ENCODE measurements at regions not wholly inside any gene's neighbourhood (a gene's known extent, or its start where the extent isn't known, plus 50 kb on each side); places are given as distances from the start of the nearest gene placed in this dataset.

DNA sequence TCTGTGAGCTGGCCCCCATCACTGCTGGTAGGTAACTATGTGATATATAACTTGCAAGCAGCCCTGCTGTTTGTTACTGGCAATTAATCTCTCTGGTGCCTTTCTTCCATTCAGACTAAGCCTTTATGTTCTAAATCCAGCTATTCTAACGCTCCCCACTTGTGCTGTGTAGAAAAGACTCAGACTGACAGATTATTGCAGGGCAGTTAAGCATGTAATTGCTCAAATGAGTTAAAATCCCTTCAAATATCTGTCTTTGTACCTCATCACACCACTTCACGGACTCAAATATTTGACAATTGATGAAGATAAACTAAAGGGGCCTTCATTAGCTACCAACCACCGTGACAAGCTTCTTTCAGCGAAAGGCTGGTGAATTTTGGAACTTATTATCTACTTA, 416.2 kb downstream of the NR2F2 start:
- no peak for DNase-seq

DNA sequence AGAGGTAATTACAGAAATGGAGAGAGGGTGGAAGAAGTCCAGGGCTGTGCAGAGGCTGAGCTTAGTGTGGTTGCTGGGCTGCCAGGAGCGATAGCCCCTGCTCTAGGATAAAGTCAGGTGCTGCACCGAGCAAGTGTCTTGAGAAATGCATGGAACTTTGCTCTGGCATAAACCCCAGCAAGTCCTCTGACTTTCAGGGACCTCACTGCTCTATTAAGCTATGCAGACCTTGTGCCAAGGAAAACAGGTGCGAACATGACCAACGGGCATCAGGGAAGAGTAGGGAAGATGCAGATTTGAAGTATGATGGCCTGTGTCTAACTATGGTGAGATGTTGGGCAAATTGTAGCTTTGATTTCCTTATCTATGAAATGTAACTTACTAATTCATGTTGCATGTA, 416.8 kb downstream of the NR2F2 start:
- no peak for DNase-seq

DNA sequence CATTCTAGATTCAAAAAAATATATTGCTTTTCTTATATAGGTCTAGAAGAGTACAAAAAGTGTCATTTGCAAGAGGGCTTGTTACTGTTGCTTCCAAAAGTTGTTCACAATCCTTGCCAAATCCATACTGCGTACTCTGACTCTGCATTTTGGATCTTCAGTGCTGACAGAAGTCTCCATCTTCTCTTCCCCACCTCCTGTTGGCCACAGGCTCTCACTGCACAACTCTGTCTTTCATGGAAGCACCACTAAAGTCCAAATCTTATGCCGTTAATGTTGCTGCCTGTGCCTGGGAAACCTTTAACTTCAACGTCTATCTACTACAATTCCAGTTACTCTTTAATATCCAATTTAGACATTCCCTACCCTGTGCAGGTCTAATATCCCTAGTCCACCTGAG, 419.9 kb downstream of the NR2F2 start:
- DNase-seq = no peak

DNA sequence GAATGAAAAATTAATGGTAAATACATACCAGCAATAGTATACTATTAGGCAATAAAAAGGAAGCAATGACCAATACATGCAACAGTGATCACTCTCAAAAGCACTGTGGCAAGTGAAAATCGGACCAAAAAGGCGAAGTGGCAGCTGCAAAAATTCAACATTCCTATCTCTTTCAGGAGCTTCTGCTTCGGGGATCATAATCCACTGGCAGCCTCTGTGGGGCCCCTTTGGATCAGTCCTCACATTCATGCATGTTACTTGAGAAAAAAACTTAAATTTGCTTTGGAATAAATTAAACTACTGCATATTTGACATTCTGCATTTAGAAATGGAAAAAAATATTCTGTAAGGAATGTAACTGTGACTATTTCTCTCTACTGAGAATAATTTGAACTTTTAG, 425.6 kb downstream of the NR2F2 start:
- DNase-seq = no peak

DNA sequence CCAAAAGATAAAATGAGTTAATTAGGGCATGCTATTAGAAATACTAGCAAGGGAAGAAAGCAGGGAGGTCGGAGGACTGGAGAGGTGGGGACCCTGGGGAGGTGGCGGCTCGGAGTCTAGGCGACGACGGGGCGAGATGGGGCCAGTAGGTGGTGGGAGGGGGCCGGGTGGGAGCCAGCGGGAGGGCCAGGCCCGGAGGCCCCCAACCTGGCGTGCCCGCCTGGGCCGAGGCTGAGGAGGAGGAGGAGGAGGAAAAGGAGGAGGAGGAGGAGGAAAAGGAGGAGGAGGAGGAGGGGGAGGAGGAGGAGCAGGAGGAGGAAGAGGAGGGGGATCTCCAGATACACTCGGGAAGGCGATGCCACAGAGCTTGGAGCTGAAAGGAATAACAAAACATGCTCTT, 426.2 kb downstream of the NR2F2 start:
- no peak for DNase-seq

DNA sequence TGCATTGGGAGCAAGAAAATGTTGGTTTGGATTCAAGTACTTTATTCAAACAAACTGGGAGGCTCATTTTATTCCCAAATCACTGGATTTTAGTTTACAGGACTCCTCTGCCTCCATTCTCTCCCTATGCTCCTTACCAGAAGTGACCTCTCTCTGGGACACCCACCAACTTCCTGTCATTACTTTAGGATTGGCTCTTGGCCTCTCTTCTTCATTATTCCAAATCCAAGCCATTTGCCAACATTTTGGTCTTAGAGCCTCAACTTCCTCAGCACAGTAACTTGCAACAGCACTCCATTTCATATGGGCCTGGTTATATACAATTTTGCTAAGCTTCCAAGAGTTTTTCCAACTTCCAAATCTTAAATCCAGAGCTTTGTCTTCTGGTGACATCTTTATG, 432.1 kb downstream of the NR2F2 start:
- no peak for DNase-seq

DNA sequence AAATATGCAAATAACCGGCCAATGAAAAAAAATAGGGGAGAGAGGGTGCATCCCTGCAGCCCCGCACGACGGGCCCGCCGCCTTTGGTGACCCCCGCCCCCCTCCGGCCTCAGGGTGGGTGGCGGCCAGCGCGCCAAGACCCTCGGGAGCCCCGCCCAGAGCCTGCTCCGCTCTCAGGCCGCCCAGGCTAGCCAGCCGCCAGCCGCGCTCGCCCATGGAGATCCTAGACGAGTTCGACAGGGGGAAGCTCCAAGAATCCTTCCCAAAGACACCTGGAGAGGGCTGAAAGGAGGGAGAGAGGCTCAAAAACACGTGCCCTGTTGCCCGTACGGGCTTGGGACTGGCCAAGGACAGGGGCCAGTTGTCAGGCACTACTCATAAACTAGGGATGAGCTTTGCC, 434.0 kb downstream of the NR2F2 start:
- DNase-seq = no peak

DNA sequence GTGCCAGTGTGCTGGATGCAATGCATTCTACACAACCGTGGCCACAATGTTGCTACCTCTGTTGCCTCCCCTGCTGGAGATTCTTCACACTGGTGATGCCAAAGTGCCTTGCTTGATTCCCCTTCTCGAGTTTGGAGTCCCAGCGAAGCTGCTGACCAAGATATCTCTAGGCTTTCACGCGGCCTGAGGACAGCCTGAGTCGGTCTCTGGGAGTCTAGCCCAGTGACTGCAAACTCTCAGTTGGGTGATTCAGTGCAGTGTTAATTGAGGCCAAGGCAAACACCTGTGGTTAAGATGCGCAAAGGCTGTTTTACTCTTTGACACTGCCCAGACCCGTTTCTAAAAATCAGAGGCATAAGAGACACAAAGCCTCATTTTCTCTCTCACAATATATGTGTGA, 434.4 kb downstream of the NR2F2 start:
- no peak for DNase-seq

DNA sequence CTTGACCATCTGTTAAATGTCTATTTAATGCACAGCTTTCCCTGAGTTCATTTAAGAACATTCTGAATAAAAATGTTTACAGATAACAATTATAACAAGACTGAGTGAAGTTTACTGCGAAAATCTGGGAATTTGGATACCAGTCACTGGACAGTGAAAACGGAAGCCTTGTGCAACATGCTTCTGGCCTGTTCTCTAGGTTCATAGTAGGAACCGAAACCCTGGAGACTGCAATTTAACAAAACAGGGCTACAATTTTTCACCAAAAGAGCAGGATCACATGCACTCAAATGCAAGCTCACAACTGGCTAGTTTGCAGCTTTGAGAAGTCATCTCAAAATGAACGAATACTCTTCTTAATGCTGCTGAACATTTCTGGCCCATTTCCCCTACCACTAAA, 435.9 kb downstream of the NR2F2 start:
- DNase-seq = no peak

DNA sequence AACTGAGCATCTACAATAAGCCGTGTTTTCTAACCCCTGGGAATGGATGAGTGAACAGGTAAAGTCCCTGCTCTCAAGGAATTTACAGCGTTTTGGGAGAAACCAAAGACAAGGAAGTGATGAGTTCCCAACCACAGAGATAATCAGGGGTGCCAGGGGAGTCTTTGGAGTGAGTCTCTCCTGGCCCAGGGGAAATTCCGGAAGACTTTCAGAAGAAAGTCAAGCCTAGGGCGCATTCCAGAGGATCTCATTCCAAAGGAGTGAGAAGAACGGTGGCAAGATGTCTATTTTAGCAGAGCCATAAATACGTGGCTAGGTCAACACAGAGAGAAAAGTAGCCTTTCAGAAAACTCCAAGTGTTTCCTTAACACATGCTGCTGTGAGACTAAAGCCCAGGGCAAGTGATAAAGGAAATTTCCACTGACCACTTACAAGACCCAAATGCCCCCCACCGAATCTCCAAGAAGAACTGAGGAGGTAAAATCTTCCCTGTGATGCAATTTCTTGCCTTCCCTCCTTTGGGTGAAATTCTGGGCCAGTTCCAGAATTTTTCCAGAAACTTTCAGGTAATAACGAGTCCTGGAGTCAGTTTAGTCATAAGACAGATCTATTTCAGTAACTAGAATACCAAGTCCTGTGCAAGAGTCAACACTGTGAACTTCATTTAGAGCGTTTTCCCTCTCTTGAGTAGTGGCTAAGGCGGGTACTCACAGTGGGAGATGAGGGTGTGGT, 437.4 kb downstream of the NR2F2 start:
- DNase-seq = no peak

DNA sequence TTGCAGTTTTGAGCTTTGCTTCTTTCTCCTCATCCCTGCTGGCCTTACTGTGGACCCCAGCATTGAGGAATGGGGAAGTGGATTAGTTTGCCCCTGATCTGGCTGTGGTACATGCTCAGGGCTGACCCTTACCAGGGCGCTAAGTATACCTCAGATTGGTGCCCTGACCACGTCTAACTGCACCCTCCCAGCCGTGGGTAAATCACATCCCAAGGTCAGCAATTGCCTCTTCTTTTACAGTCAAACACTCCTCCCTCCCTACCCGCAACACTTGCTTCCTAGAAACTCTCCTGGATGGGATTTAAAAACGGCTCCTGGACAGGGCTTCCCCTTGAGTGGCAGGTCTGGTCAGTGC, 437.9 kb downstream of the NR2F2 start:
- DNase-seq = no peak

DNA sequence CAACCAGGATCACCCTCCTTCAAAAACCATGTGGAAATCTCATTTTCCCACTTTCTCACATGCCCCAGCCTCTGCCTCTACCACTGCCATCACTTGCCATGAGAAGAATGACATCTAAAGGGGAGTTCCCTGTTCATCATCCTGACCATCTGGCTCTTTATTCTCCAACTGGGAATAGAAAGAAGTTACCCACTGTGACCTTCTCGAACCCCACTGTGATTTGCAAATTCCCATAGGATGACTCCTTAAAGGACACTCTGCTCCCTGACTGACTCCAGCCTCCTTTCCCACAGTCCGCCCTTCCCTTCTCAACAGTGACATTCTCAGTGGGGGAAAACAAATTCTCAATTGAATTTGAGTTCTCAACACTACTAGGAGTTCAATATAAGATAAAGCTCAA, 440.5 kb downstream of the NR2F2 start:
- no peak for DNase-seq

DNA sequence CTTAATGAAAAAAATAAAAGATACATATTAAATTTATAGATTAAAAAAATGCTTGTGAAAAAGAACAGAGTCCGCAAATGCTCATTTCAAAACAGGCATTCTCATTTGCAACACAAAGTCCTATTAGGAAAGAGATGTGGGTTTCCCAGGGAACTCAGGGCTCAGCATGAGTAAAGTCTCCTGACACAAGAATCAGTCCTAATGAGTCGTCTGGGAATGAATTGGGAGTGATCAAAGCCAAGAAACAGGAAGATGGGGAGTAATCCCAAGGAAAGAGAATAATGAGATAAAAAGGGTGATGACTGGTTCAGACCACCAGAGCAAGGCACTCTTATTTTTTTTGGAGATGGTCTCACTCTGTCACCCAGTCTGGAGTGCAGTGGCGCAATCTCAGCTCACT, 443.7 kb downstream of the NR2F2 start:
- DNase-seq = no peak

DNA sequence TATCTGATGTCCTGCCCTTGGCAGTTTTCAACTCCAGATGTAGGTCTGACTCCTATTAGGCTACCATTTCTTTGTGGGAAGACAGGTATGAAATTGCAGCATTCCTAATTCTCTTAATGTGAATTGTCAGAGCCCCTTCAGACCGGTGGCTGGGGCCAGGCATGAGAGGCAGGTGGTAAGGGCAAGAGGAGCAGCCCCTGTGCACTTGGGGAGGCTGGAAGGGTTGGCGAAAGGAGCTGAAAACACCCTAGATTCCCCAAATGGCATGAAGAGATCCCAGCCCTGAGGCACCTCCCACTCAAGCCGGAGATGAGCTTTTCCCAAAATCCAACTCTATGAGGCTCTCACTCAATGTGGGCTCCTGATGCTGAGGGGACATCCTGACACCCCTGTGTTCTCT, 453.2 kb downstream of the NR2F2 start:
- DNase-seq = no peak

DNA sequence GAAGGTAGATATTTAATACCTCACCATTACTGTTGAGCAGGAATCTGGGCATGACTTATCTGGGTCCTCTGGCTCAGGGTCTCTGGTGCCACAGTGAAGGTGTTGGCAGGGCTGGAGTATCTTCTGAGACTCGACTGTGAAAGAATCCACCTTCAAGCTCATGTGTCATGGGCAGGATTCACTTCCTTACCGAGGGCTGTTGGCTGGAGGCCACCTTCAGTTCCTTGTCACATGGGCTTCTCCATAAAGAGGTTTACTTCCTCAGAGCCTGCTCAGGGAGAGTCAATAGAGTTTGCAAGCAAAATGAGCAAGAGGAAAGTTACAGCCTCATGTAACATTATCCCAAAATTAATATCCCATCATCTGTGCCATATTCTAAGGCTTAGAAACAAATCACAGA, 459.5 kb downstream of the NR2F2 start:
- DNase-seq = no peak

DNA sequence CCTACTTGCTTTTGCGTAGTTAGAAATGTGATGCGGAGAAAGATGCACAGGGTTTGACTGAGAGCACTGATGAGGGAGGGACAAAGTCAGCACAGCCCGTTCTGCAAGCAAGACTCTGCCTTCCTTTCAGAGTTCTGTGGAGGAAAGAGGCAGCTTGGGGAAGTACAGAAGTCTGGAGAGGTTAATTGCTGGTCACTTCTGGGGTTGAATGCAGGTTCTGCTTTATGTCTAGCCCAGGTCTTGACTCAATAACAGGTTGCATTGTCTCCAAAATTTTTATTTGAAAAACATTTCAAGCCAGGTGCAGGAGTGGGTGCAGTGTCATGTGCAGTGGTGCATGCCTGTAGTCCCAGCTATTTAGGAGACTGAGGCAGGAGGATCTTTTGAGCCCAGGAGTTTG, 461.7 kb downstream of the NR2F2 start:
- no peak for DNase-seq

DNA sequence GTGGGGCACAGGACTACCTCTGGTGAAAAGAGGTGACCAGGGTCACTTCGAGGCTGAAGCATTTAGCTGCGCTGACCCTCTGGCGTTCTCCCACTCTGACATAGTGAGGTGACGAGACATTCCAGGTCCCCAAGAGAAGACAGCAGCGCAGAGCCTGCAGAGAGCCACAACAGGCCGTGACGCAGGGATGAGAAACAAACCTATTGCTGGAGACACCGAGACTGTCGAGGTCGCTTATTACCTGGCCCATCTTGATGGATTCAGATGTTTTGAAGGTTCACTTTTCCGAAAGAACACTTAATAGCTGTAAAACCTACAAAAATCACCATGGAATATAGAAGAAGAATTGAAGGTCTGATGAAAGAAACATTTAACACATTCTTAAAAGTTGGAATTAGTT, 466.3 kb downstream of the NR2F2 start:
- no peak for DNase-seq

DNA sequence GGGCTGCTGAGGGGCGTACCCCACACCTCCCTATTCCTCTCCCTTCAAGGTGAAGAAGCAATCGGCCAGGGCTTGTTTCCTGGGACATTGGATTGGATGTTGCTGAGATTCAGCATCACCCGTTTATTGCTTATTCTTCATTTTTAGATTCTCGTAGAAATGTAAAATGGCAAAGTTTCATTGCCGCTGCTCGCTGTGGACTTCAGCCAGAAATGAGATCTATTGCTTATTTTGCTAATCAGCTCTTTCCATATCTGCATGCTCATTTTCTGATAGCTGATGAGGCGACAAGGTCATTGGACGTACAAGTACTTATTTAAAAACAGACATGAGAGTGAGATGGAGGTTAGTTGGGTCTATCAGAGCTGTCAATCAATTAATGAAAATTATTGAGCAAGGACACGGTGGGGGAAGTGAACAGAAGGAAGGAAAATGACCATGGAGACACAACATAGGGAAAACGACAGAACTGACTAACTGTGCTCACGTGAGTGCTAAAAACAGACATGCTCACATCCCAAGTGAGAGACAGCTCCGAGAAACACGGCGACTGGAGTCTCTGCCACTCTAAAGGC, 471.2 kb downstream of the NR2F2 start:
- no peak for DNase-seq

DNA sequence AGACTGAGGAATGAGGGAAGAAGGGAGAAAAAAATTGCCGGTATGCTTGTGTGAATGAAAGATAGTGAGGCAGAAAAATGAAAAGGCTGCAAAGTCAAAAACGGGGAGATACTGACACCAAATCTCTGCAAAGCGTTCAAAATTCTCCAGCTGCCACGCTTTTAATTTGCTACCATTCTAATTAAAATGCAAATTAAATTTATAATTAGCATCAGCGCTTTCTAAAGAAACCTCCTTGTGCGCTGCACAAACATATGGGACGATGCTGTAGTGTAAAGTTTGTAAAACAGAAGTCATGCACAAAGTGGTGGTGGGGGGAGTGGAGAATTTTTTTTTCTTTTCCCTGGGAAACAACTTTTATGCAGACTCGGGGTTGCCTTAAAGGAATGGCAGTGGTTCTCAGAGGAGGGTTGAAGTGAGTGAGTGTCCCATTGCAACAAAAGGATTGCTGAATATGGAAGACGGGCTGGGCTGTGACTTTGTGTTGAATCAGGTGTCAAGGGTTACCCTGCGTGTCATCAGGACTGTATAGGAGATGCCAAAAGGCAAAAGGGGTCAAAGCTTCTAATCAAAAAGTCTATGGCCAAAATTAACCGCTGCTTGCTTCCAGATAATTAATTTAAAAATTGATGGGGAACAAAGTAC, 472.2 kb downstream of the NR2F2 start:
- no peak for DNase-seq

DNA sequence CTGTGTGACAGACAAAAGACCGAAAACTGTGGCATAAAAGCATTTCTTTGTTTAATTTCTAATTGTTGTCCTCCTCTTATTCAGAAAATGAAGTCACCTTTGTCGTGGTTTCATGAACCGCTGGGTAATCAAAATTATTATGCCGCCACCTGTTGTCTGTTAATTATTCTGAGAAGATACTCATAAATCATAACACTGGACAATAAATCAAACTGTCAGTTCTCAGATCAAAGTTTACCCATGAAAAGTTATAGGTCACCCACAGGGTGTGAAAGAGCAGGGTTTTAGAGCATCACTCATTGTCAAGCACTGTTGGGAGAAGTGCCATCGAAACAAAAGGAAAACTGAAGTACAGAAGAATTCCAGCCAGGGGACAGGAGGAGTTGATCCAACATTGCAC, 474.3 kb downstream of the NR2F2 start:
- DNase-seq = no peak

DNA sequence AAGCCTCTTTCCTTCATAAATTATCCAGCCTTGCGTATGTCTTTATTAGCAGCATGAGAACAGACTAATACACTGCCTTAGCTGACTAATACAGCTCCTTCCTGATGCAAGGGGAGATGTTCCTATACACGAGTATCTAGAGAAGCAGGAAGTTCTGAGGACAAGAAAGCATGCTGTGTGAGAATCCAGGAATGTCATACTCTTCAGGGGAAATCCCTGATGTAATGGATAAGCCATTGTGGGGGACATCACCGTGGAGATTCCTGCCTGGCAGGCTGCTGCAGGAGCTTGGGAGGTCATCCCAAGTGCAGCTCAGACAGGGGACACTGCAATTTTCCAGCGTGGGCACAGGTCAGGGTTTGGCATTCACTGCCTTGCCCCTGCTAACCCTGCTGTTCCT, 476.9 kb downstream of the NR2F2 start:
- no peak for DNase-seq

DNA sequence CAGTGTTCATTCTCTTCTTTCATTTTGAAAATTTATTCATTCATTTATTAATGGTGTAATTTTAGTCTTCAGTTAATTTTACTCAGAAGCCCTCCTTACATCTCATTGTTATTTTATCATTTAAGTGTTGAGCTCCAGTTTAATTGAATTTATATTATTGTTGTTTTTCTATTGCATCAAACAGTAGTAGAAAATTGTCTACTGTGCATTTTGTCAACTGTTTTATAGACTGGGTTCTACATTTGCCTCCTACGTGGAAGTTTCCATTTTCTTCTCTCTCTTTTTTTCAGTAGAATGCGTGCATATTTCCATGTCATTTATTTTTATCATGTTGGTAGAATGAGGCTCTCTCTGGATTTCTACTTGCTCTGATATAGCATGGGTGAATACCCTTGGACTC, 487.4 kb downstream of the NR2F2 start:
- DNase-seq = no peak

DNA sequence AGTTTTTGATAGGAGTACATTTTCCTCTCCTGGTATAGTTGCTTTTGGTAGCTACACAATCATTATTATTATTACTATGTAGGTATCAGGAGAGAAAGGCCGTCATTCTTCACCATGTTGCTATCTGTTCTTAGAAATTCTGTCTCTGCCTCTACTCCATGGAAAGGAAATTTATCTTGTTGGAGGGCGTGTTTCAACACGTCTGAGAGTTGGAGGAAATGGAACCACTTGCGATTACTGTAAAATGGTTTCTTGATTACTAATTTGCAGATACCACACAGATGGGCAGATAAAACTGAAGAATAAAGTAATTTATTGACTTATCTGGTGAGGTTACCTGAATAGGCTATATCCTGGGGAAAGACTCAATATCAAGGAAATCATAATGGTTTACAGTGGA, 488.4 kb downstream of the NR2F2 start:
- DNase-seq = no peak

DNA sequence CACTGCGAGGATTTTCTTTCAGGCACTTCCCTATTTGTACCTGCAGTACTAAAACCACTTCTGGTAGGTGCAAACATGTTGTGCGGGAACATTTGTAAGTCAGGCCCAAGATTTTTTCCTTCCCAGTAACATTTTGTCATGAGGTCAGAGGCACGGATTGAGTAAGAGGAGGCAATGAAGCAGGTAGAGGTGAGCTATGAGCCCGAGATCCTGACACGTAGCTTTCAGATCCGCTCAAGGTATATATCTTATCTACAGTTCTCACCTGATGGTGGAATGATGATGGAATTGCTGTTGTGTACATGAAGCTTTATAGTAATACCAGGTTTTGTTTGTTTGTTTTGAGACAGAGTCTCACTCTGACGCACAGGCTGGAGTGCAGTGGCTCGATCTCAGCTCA, 497.5 kb downstream of the NR2F2 start:
- no peak for DNase-seq
